Coronary artery (tissue), 2 donors: ENCODE measurements at regions not wholly inside any gene's neighbourhood (a gene's known extent, or its start where the extent isn't known, plus 50 kb on each side); places are given as distances from the start of the nearest gene placed in this dataset.
"Not testable (repeated sequence)": the region's sequence is repeated elsewhere in the genome, so short reads cannot be mapped to it uniquely, and the experiment has no call there.

Experiments
- DNase-seq: peaks from one replicate; pipeline ENCODE4 v3.0.0-alpha.2; 2017; ENCODE audit warnings: low spot score
- H3K27ac ChIP-seq, 2 donors: fragments of 200-600 bp; sonication (generic); one replicate each; pipeline ENCODE4 v1.5.1; 2016 to 2019
- H3K4me3 ChIP-seq: fragments of 200-600 bp; sonication (generic); 2 replicates; pipeline ENCODE4 v1.5.1; 2016; ENCODE audit warnings: mild to moderate bottlenecking, moderate library complexity
- TF ChIP-seq, protein P1 (sequence below): fragments of 200-600 bp; sonication (generic); IDR thresholded peaks from one replicate; pipeline ENCODE4 v1.5.1; 2019; ENCODE audit warnings: antibody characterized with exemption

DNA sequence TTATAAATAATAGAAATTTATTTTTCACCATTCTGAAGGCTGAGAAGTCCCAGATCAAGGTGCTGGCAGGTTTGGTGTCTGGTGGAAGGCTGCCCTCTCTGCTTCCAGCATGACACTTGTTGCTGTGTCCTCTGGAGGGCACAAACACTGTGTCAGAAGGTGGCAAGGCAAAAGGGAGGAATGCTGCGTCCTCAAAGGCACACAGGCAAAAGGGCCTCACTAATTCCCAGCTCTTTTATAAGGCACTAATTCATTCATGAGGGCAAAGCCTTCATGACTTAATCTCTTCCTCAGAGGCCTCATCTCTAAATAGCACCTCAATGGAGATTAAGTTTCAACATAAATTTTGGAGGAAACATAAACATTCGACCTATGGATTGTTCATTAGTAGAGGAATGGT, 209.5 kb upstream of the SMLR1 start:
- H3K27ac ChIP-seq: no peak overlapping the region
- no peak overlapping the region for H3K4me3 ChIP-seq
- TF ChIP-seq, protein P1, sequence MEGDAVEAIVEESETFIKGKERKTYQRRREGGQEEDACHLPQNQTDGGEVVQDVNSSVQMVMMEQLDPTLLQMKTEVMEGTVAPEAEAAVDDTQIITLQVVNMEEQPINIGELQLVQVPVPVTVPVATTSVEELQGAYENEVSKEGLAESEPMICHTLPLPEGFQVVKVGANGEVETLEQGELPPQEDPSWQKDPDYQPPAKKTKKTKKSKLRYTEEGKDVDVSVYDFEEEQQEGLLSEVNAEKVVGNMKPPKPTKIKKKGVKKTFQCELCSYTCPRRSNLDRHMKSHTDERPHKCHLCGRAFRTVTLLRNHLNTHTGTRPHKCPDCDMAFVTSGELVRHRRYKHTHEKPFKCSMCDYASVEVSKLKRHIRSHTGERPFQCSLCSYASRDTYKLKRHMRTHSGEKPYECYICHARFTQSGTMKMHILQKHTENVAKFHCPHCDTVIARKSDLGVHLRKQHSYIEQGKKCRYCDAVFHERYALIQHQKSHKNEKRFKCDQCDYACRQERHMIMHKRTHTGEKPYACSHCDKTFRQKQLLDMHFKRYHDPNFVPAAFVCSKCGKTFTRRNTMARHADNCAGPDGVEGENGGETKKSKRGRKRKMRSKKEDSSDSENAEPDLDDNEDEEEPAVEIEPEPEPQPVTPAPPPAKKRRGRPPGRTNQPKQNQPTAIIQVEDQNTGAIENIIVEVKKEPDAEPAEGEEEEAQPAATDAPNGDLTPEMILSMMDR: no peak
- no peak for DNase-seq

GRCh38 chr6:130618806-130619205, 208.4 kb upstream of the SMLR1 start:
- not testable (repeated sequence) for DNase-seq, H3K27ac ChIP-seq, H3K4me3 ChIP-seq

GRCh38 chr6:130620338-130620781, 206.8 kb upstream of the SMLR1 start:
- no peak for DNase-seq
- H3K27ac ChIP-seq: no peak overlapping the region
- TF ChIP-seq, protein P1: no peak
- no peak overlapping the region for H3K4me3 ChIP-seq

DNA sequence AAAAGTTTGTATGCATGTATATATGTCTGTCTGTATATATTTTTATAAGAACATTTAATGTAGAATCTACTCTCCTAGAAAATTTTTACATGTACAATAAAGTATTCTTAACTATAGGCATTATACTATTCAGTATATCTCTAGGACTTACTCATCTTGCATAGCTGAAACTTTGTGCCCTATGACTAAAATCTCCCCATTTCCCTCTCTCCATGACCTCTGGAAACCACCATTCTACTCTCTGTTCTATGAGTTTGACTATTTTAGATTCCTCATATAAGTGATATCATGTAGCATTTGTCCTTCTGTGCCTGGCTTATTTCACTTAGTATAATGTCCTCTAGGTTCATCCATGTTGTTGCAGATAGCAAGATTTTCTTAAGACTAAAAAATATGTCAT, 205.1 kb upstream of the SMLR1 start:
- Histone ChIP-seq H3K4me3 (no peak overlapping the region), H3K27ac (no peak overlapping the region)
- TF ChIP-seq, protein P1: no peak

GRCh38 chr6:130624046-130624445, 203.2 kb upstream of the SMLR1 start:
- DNase-seq: no peak
- no peak overlapping the region for H3K27ac ChIP-seq
- TF ChIP-seq, protein P1: no peak
- no peak overlapping the region for H3K4me3 ChIP-seq

More for the DNA sequence above, 205.1 kb upstream of the SMLR1 start:
- no peak for DNase-seq

- no peak overlapping the region for H3K4me3 ChIP-seq
- no peak overlapping the region for H3K27ac ChIP-seq
- no peak for DNase-seq
- TF ChIP-seq, protein P1: no peak
Measured at GRCh38 chr6:130625825-130626527, 201.2 kb upstream of the SMLR1 start.

DNA sequence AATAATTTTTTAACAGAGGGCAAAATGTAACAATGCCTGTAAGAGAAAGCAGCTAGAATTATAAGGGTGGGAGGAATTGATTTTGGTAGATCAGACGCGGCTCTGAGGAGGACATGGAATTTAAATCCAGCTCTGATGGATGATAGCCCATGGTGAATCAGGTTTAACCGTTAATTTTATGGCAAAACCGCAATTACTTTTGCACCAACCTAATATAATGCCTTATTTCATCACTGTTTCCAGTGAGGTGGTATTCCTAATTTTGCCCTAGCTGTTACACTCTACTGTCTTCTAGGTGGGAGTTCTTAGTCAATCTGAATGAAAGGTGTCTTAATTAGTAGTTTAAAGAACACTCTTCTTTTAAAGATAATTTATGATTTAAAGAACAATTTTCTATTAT, 198.3 kb upstream of the SMLR1 start:
- H3K27ac ChIP-seq: no peak overlapping the region
- no peak for DNase-seq
- no peak overlapping the region for H3K4me3 ChIP-seq
- TF ChIP-seq, protein P1: no peak
